ENCODE measurements at regions not wholly inside any gene's neighbourhood (a gene's known extent, or its start where the extent isn't known, plus 50 kb on each side); places are given as distances from the start of the nearest gene placed in this dataset.

DNA sequence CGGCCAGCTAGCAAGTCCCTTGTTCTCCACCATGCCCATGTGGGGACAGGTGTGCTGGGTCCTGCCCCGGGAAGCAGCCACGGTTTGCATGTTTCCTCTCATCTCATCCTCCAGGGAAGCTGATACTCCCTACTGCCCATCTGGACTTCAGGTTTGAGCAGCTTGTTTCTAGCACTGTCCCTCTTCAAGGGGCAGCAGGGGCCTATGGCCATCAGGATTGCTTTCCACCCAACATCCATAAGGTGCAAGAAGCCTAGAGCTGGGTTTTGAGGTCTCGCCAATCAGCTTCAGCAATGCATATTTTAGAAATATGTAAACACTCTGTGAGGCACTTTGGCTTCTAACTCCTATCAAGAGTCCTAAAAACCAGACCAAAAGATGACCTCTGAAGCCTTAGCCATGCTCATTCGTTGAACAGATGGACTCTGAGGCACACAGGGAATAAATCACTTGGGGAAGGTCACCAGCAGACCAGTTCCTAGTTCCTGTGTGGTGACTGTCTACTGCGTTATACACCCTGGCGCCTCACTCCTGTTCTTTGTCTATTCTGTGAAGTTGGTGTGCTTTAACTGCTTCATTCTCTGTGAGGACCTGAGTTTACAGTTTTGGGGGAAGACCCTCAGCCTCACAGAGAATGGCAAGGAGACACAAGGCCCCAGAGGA lies 192.6 kb upstream of the TWIST2 start:
- TF ChIP-seq ZBTB7A (IDR thresholded peaks at IDR 0.05; ENCODE audit: low read depth), result no peak
- TF ChIP-seq TEAD4 (IDR thresholded peaks at IDR 0.05), result no peak
- TF ChIP-seq CEBPB (IDR thresholded peaks at IDR 0.05), result no peak
- TF ChIP-seq RAD21 (IDR thresholded peaks at IDR 0.05; ENCODE audit: low read depth), result no peak
- TF ChIP-seq EP300 (IDR thresholded peaks at IDR 0.05; ENCODE audit: borderline replicate concordance), result no peak
- TF ChIP-seq, protein P1, sequence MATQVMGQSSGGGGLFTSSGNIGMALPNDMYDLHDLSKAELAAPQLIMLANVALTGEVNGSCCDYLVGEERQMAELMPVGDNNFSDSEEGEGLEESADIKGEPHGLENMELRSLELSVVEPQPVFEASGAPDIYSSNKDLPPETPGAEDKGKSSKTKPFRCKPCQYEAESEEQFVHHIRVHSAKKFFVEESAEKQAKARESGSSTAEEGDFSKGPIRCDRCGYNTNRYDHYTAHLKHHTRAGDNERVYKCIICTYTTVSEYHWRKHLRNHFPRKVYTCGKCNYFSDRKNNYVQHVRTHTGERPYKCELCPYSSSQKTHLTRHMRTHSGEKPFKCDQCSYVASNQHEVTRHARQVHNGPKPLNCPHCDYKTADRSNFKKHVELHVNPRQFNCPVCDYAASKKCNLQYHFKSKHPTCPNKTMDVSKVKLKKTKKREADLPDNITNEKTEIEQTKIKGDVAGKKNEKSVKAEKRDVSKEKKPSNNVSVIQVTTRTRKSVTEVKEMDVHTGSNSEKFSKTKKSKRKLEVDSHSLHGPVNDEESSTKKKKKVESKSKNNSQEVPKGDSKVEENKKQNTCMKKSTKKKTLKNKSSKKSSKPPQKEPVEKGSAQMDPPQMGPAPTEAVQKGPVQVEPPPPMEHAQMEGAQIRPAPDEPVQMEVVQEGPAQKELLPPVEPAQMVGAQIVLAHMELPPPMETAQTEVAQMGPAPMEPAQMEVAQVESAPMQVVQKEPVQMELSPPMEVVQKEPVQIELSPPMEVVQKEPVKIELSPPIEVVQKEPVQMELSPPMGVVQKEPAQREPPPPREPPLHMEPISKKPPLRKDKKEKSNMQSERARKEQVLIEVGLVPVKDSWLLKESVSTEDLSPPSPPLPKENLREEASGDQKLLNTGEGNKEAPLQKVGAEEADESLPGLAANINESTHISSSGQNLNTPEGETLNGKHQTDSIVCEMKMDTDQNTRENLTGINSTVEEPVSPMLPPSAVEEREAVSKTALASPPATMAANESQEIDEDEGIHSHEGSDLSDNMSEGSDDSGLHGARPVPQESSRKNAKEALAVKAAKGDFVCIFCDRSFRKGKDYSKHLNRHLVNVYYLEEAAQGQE (IDR thresholded peaks at IDR 0.05; ENCODE audit: low read depth), result no peak
- TF ChIP-seq, protein P2, sequence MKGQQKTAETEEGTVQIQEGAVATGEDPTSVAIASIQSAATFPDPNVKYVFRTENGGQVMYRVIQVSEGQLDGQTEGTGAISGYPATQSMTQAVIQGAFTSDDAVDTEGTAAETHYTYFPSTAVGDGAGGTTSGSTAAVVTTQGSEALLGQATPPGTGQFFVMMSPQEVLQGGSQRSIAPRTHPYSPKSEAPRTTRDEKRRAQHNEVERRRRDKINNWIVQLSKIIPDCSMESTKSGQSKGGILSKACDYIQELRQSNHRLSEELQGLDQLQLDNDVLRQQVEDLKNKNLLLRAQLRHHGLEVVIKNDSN (IDR thresholded peaks at IDR 0.05), result no peak
- TF ChIP-seq, protein P3, sequence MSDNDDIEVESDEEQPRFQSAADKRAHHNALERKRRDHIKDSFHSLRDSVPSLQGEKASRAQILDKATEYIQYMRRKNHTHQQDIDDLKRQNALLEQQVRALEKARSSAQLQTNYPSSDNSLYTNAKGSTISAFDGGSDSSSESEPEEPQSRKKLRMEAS (IDR thresholded peaks at IDR 0.05), result no peak
- no peak for TF ChIP-seq YY1 (IDR thresholded peaks at IDR 0.05; ENCODE audit: low read depth)
- no peak for TF ChIP-seq NFIC (IDR thresholded peaks at IDR 0.05)
- TF ChIP-seq CREB1 (IDR thresholded peaks at IDR 0.05; ENCODE audit: low read depth), result no peak
- no peak for TF ChIP-seq TAF1 (IDR thresholded peaks at IDR 0.05; ENCODE audit: low read depth)
- no peak for TF ChIP-seq EGR1 (IDR thresholded peaks at IDR 0.05)
- no peak for TF ChIP-seq FOXM1 (IDR thresholded peaks at IDR 0.05; ENCODE audit: borderline replicate concordance, low read depth)
- no peak for TF ChIP-seq TCF12 (IDR thresholded peaks at IDR 0.05; ENCODE audit: low read depth)

DNA sequence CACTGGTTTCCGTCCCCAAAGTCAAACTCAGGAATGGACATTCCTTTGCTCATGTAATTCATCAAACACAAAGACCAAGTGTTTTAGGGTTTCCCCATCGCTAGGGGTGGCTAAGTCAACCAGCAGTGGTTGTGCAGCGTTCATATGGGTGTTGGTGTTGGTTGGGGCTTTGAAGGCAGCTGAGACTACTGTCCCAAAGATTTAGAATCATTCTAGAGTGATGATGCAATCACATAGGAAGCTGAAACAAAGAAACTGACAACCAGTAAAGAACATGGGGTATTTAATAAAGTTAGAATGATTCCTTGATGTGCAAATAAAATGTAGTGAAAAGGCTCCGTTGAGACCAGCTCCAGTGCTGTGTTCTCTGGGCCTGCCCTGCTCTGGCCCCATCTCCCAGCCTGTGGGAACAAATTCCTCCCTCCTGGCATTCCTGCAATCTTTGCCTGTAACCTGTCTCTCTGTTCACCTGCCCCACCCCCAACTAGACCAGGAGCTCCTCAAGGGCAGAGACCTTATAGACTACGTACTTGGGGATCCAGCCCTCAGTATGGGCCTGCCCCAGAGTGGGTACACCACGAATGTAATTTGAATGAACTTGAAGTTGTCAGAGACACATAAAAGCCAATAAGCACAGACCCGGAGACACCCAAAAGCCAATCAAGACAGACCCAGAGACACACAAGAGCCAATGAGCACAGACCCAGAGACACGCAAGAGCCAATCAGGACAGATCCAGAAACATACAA lies 191.7 kb upstream of the TWIST2 start:
- TF ChIP-seq TAF1 (IDR thresholded peaks at IDR 0.05; ENCODE audit: low read depth) (no peak), CEBPB (IDR thresholded peaks at IDR 0.05) (no peak), FOXM1 (IDR thresholded peaks at IDR 0.05; ENCODE audit: borderline replicate concordance, low read depth) (no peak), EGR1 (IDR thresholded peaks at IDR 0.05) (no peak), ZBTB7A (IDR thresholded peaks at IDR 0.05; ENCODE audit: low read depth) (no peak), CREB1 (IDR thresholded peaks at IDR 0.05; ENCODE audit: low read depth) (no peak), TCF12 (IDR thresholded peaks at IDR 0.05; ENCODE audit: low read depth) (no peak), EP300 (IDR thresholded peaks at IDR 0.05; ENCODE audit: borderline replicate concordance) (no peak)
- TF ChIP-seq, protein P2 (IDR thresholded peaks at IDR 0.05), result no peak
- TF ChIP-seq, protein P1 (IDR thresholded peaks at IDR 0.05; ENCODE audit: low read depth), result no peak

DNA sequence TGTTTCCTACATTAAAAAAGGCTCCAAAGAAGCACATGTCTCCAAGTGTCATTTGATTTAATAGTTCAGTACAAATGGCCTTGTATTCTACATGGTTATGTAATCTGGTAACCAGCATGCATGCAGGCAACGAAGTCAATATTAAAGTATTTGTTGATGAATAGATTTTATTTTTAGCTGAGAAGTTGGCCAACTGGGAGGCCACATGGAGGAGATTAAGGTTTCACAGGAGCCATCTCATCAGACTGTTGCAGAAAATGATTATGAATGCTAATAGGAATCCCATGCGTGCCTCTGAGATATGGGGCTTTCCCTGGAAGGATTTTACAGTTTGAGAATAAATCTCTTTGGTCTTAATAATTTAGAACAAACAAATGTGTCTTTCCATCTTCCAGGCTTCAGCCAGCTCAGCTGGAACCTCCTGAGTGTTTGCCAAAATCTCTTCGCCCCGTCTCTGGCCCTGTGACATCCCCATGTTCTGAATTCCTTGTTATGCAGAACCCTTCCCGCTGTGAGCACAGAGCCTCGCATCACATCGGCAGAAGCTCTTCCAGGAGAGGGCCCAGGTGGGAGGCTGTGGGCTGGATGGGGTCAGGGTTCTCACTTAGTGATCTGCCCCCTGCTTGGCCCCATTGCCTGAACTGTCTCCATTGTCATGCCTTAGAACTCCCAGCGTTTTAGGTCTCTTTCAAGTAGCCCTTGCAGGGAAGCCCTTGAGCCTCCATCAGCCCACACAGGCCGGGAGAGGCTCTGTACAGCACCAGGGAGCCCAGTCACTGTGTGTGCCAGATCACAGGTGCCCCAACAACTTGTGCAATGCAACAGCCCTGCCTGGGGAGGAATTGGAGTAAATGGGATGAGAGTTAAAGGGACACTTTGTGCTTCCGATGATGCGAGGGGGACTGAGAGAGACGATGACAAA lies 190.5 kb upstream of the TWIST2 start:
- TF ChIP-seq TEAD4 (IDR thresholded peaks at IDR 0.05) (no peak), TAF1 (IDR thresholded peaks at IDR 0.05; ENCODE audit: low read depth) (no peak), NFIC (IDR thresholded peaks at IDR 0.05) (no peak), CREB1 (IDR thresholded peaks at IDR 0.05; ENCODE audit: low read depth) (no peak), ZBTB7A (IDR thresholded peaks at IDR 0.05; ENCODE audit: low read depth) (no peak)
- TF ChIP-seq, protein P1 (IDR thresholded peaks at IDR 0.05; ENCODE audit: low read depth), result no peak

DNA sequence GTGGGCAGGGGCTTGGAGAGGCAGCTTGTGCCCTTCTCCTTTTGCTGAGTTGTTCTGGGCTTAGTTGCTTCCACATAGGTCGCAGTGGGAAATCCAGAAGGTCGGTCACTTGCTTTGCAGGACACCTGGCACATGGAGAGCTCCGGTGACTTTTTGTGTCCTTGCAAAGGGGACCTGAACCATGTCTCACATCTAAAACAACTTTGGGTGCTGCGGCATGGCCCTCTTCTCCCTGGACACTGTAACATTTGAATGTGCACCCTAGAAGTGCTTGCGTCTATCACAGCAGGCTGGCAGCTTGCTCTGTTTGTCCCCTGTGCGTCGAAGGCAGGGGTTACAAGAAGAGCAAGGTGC lies 189.9 kb upstream of the TWIST2 start:
- TF ChIP-seq TEAD4 (IDR thresholded peaks at IDR 0.05) (no peak), ZBTB7A (IDR thresholded peaks at IDR 0.05; ENCODE audit: low read depth) (no peak)

Measured in Ishikawa (cell line).